H1 (cell line): ENCODE measurements at regions not wholly inside any gene's neighbourhood (a gene's known extent, or its start where the extent isn't known, plus 50 kb on each side); places are given as distances from the start of the nearest gene placed in this dataset.

ENCODE experiments used
- CTCF ChIA-PET: fragments of 300-600 bp; sonication (Branson Sonifier 250); formaldehyde crosslinking; loops from one replicate; lab custom pipeline; 2021; ENCODE audit not compliant: partially characterized antibody; lab: Charles Lee
- POLR2A ChIA-PET: fragments of 300-600 bp; sonication (Branson Sonifier 250); formaldehyde crosslinking; loops from one replicate; lab custom pipeline; 2021; ENCODE audit warnings: inconsistent platforms; ENCODE audit not compliant: partially characterized antibody; lab: Charles Lee
- DNase-seq, 2 experiments: peaks; one replicate each; pipeline versions ENCODE4 v3.0.0 to v3.0.0-alpha.2; 2010 to 2022; ENCODE audit warnings: low spot score in 2 of 2, low read depth in 1 of 2, mixed read lengths in 1 of 2
- FAIRE-seq: peaks from 2 replicates; lab custom pipeline; 2011; peaks lifted over from hg19 to GRCh38; lab: Jason Lieb, UNC
- H2AFZ ChIP-seq: 2 replicates; pipeline ENCODE4 v1.8.1; 2012; ENCODE audit warnings: low read length, inconsistent platforms
- H2AK5ac ChIP-seq: 2 replicates; pipeline ENCODE4 v1.6.1; 2013; ENCODE audit warnings: low read depth, low read length
- H2BK120ac ChIP-seq: replicated peaks from 2 replicates; pipeline ENCODE3; 2013; ENCODE audit warnings: low read depth, low read length, inconsistent platforms
- H2BK12ac ChIP-seq: 2 replicates; pipeline ENCODE4 v1.6.1; 2013; ENCODE audit warnings: low read depth, low read length
- H2BK15ac ChIP-seq: 2 replicates; pipeline ENCODE4 v1.6.1; 2013; ENCODE audit warnings: low read length
- H2BK20ac ChIP-seq: 2 replicates; pipeline ENCODE4 v1.6.1; 2013; ENCODE audit warnings: low read length
- H2BK5ac ChIP-seq: 2 replicates; pipeline ENCODE4 v1.6.1; 2013; ENCODE audit warnings: low read depth, low read length
- H3K14ac ChIP-seq: 2 replicates; pipeline ENCODE4 v1.6.1; 2013; ENCODE audit warnings: inconsistent platforms; ENCODE audit not compliant: insufficient read length
- H3K18ac ChIP-seq: 2 replicates; pipeline ENCODE4 v1.6.1; 2013; ENCODE audit warnings: low read length; ENCODE audit errors: extremely low read depth
- H3K23ac ChIP-seq: 2 replicates; pipeline ENCODE4 v1.6.1; 2013; ENCODE audit warnings: inconsistent platforms; ENCODE audit not compliant: insufficient read length
- H3K23me2 ChIP-seq: 2 replicates; pipeline ENCODE4 v1.6.1; 2013; ENCODE audit warnings: low read depth, low read length
- H3K27ac ChIP-seq: 2 replicates; pipeline ENCODE4 v1.6.1; 2011; ENCODE audit warnings: low read depth, low read length, inconsistent platforms
- H3K27me3 ChIP-seq, 4 experiments: replicated peaks in 1 of 4; 1 replicate in 1 of 4; 2 replicates in 3 of 4; pipeline versions ENCODE4 v1.6.1 to v1.8.1; 2011 to 2013; ENCODE audit warnings: low read length in 3 of 4, mild to moderate bottlenecking in 3 of 4, inconsistent platforms in 2 of 4, mixed read lengths in 2 of 4, moderate library complexity in 1 of 4; ENCODE audit not compliant: control insufficient read depth in 3 of 4, insufficient read depth in 3 of 4; ENCODE audit errors: extremely low read depth in 1 of 4
- H3K36me3 ChIP-seq, 4 experiments: 2 replicates each; pipeline versions ENCODE4 v1.6.1 to v1.8.1; 2011 to 2013; ENCODE audit warnings: mild to moderate bottlenecking in 4 of 4, low read length in 3 of 4, moderate library complexity in 2 of 4, control low read depth in 1 of 4, inconsistent platforms in 1 of 4; ENCODE audit not compliant: insufficient read depth in 4 of 4, control insufficient read depth in 2 of 4
- H3K4ac ChIP-seq: replicated peaks from 2 replicates; pipeline ENCODE3; 2013; ENCODE audit warnings: low read length, low read depth, mixed read lengths, inconsistent platforms; ENCODE audit not compliant: insufficient read length
- H3K4me1 ChIP-seq, 4 experiments: replicated peaks in 1 of 4; 1 replicate in 1 of 4; 2 replicates in 3 of 4; pipeline versions ENCODE4 v1.6.1 to v1.8.1; 2011 to 2013; ENCODE audit warnings: low read length in 3 of 4, inconsistent platforms in 2 of 4, mixed read lengths in 1 of 4; ENCODE audit not compliant: insufficient read depth in 4 of 4, control insufficient read depth in 3 of 4
- H3K4me2 ChIP-seq, 2 experiments: 2 replicates each; pipeline versions ENCODE4 v1.6.1 to v1.8.1; 2011 to 2013; ENCODE audit warnings: low read depth in 2 of 2, low read length in 2 of 2, control low read depth in 1 of 2, inconsistent platforms in 1 of 2, mild to moderate bottlenecking in 1 of 2; ENCODE audit not compliant: insufficient read depth in 1 of 2
- H3K4me3 ChIP-seq, 4 experiments: fragments of 200-600, 300-600 bp in 1 of 4; sonication (generic), shearing (Covaris generic), sonication (Bioruptor Twin) in 1 of 4; 2 replicates each; pipeline versions ENCODE4 v1.5.1 to v1.8.1; 2011 to 2016; ENCODE audit warnings: low read length in 4 of 4, low read depth in 3 of 4, control low read depth in 2 of 4, inconsistent platforms in 2 of 4, mild to moderate bottlenecking in 2 of 4, mixed read lengths in 1 of 4, moderate library complexity in 1 of 4; ENCODE audit not compliant: insufficient read depth in 2 of 4; ENCODE audit errors: extremely low read depth in 1 of 4
- H3K56ac ChIP-seq: replicated peaks from 2 replicates; pipeline ENCODE3; 2013; ENCODE audit warnings: low read depth, mild to moderate bottlenecking, mixed read lengths, low read length, inconsistent platforms; ENCODE audit not compliant: insufficient read length
- H3K79me1 ChIP-seq: 2 replicates; pipeline ENCODE4 v1.6.1; 2013; ENCODE audit warnings: low read depth, low read length, control low read depth
- H3K79me2 ChIP-seq, 2 experiments: 2 replicates each; pipeline versions ENCODE4 v1.6.1 to v1.8.1; 2012 to 2013; ENCODE audit warnings: low read length in 2 of 2, mild to moderate bottlenecking in 2 of 2, inconsistent platforms in 1 of 2; ENCODE audit not compliant: insufficient read depth in 2 of 2, control insufficient read depth in 1 of 2
- H3K9ac ChIP-seq, 4 experiments: replicated peaks in 1 of 4; 1 replicate in 1 of 4; 2 replicates in 3 of 4; pipeline versions ENCODE4 v1.6.1 to v1.8.1; 2011 to 2013; ENCODE audit warnings: low read depth in 3 of 4, low read length in 3 of 4, control low read depth in 2 of 4, mild to moderate bottlenecking in 2 of 4, moderate library complexity in 2 of 4, inconsistent platforms in 1 of 4; ENCODE audit errors: extremely low read depth in 1 of 4
- H3K9me3 ChIP-seq, 2 experiments: 2 replicates each; pipeline versions ENCODE4 v1.6.1 to v1.8.1; 2012 to 2013; ENCODE audit warnings: mild to moderate bottlenecking in 2 of 2, moderate library complexity in 2 of 2, control low read depth in 1 of 2, inconsistent platforms in 1 of 2, low read depth in 1 of 2, low read length in 1 of 2, mixed read lengths in 1 of 2; ENCODE audit not compliant: insufficient read depth in 2 of 2
- H4K20me1 ChIP-seq, 2 experiments: replicated peaks in 1 of 2; 2 replicates each; pipeline versions ENCODE3 to v1.8.1; 2011 to 2013; ENCODE audit warnings: inconsistent platforms in 2 of 2, low read length in 2 of 2, mild to moderate bottlenecking in 1 of 2; ENCODE audit not compliant: insufficient read depth in 2 of 2, control insufficient read depth in 1 of 2
- H4K5ac ChIP-seq: 2 replicates; pipeline ENCODE4 v1.6.1; 2013; ENCODE audit warnings: low read length, low read depth, mixed read lengths, inconsistent platforms; ENCODE audit not compliant: insufficient read length
- H4K8ac ChIP-seq: 2 replicates; pipeline ENCODE4 v1.8.0; 2013; ENCODE audit warnings: mild to moderate bottlenecking, moderate library complexity, low read length, inconsistent platforms; ENCODE audit not compliant: insufficient read depth; ENCODE audit errors: extremely low read depth
- H4K91ac ChIP-seq: replicated peaks from 2 replicates; pipeline ENCODE3; 2013; ENCODE audit warnings: low read length, mixed read lengths, inconsistent platforms; ENCODE audit not compliant: insufficient read length
- BACH1 ChIP-seq: IDR thresholded peaks from 2 replicates; pipeline ENCODE4 v1.6.1; 2012; ENCODE audit warnings: low read length, improper control_type of control experiment
- BRCA1 ChIP-seq: IDR thresholded peaks from 2 replicates; pipeline ENCODE4 v1.6.1; 2012; ENCODE audit warnings: low read depth, low read length, improper control_type of control experiment
- CHD1 ChIP-seq: IDR thresholded peaks from 2 replicates; pipeline ENCODE4 v1.6.1; 2012; ENCODE audit warnings: low read depth, low read length, improper control_type of control experiment
- FOSL1 ChIP-seq: IDR thresholded peaks from 2 replicates; pipeline ENCODE4 v1.6.1; 2011; ENCODE audit warnings: mild to moderate bottlenecking, low read depth, low read length, moderate library complexity; ENCODE audit not compliant: insufficient read depth
- HDAC2 ChIP-seq, 2 experiments: fragments of 300-600 bp in 1 of 2; sonication (generic) in 1 of 2; IDR thresholded peaks; 2 replicates each; pipeline ENCODE4 v1.6.1; 2011 to 2012; ENCODE audit warnings: low read depth in 2 of 2, low read length in 2 of 2, mild to moderate bottlenecking in 2 of 2, moderate library complexity in 2 of 2, borderline replicate concordance in 1 of 2, inconsistent platforms in 1 of 2
- MAFK ChIP-seq: IDR thresholded peaks from 2 replicates; pipeline ENCODE4 v1.6.1; 2012; ENCODE audit warnings: low read depth, mild to moderate bottlenecking, improper control_type of control experiment, low read length
- PHF8 ChIP-seq: fragments of 200-600 bp; sonication (generic); conservative IDR thresholded peaks from 2 replicates; pipeline ENCODE4 v1.7.1; 2012; ENCODE audit warnings: low read depth, mild to moderate bottlenecking, inconsistent platforms, low read length, moderate library complexity
- POLR2A ChIP-seq, 2 experiments: IDR thresholded peaks; 1 replicate in 1 of 2; 2 replicates in 1 of 2; pipeline ENCODE4 v1.6.1; 2011; ENCODE audit warnings: low read depth in 2 of 2, low read length in 2 of 2, mild to moderate bottlenecking in 2 of 2; ENCODE audit errors: control extremely low read depth in 1 of 2
- POU5F1 ChIP-seq: IDR thresholded peaks from 2 replicates; pipeline ENCODE4 v1.6.1; 2011; ENCODE audit warnings: low read depth, mild to moderate bottlenecking, low read length, moderate library complexity
- RBBP5 ChIP-seq: IDR thresholded peaks from 2 replicates; pipeline ENCODE4 v1.7.1; 2012; ENCODE audit warnings: low read depth, mild to moderate bottlenecking, inconsistent platforms, low read length, moderate library complexity, borderline replicate concordance
- RNF2 ChIP-seq: fragments of 200-900, 300-1000 bp; sonication (generic); IDR thresholded peaks from 2 replicates; pipeline ENCODE4 v1.7.1; 2016; ENCODE audit warnings: borderline replicate concordance, low read depth, mild to moderate bottlenecking, antibody characterized with exemption, low read length; ENCODE audit not compliant: poor library complexity, severe bottlenecking; ENCODE audit errors: missing control alignments
- SP1 ChIP-seq: IDR thresholded peaks from 2 replicates; pipeline ENCODE4 v1.6.1; 2011; ENCODE audit warnings: low read depth, low read length
- ZNF274 ChIP-seq: IDR thresholded peaks from 2 replicates; pipeline ENCODE4 v1.7.0; 2012; ENCODE audit warnings: low read length, borderline replicate concordance; ENCODE audit errors: extremely low read depth
- WGBS, 2 experiments: shearing (Covaris generic) in 1 of 2; methylation state at CpG; one replicate each; pipeline versions ENCODE4 v1.1.6 to v1.1.7; 2013 to 2015; ENCODE audit warnings: low lambda C conversion rate in 2 of 2, mixed read lengths in 2 of 2, inconsistent platforms in 1 of 2, low coverage in 1 of 2, missing lambda C conversion rate in 1 of 2; ENCODE audit not compliant: insufficient replicate concordance in 2 of 2, insufficient coverage in 1 of 2, insufficient read length in 1 of 2; ENCODE audit errors: extremely low coverage in 1 of 2, missing lambda C conversion rate in 1 of 2; 5-methylcytosine and 5-hydroxymethylcytosine counted together

- 91% methylated on average over 11 of the region's 11 CpGs; no CpG with 5 or more reads in 1 of the 2 experiments for WGBS, 2 experiments
- no peak for TF ChIP-seq HDAC2 (IDR thresholded peaks at IDR 0.05; ENCODE audit: borderline replicate concordance in 1 of 2, low read depth in 2 of 2, low read length in 2 of 2)
- no peak for TF ChIP-seq POLR2A (IDR thresholded peaks at IDR 0.05; ENCODE audit: control extremely low read depth in 1 of 2, low read depth in 2 of 2, low read length in 2 of 2)
- no peak for TF ChIP-seq ZNF274
- no peak for TF ChIP-seq BACH1
- no peak for TF ChIP-seq RNF2
- no peak for TF ChIP-seq BRCA1
- TF ChIP-seq RBBP5 = no peak
- TF ChIP-seq FOSL1 = no peak
- no peak for TF ChIP-seq POU5F1
- no peak for TF ChIP-seq SP1
- no peak for TF ChIP-seq PHF8
- TF ChIP-seq MAFK = no peak
- TF ChIP-seq CHD1 = no peak
Measured at GRCh38 chr6:9801249-9801754, 613.6 kb downstream of the TFAP2A start.

More at GRCh38 chr6:9801249-9801754, 613.6 kb downstream of the TFAP2A start:
- Histone ChIP-seq H3K27ac (no peak overlapping the region), H4K91ac (no peak overlapping the region), H3K27me3 (no peaks in the 10 kb centered on the region), H3K36me3 (no peaks in the 10 kb centered on the region; a peak in 1 of 8 replicates), H3K23ac (no peak overlapping the region), H2BK20ac (no peak overlapping the region), H3K14ac (no peak overlapping the region), H2AFZ (no peak overlapping the region), H3K18ac (no peak overlapping the region), H3K4me3 (no peak overlapping the region), H3K4me2 (no peak overlapping the region), H4K8ac (no peak overlapping the region), H4K5ac (no peak overlapping the region), H4K20me1 (no peaks in the 10 kb centered on the region), H2BK15ac (no peak overlapping the region), H2BK12ac (no peak overlapping the region), H3K4me1 (no peaks in the 10 kb centered on the region; a peak in 1 of 7 replicates), H3K23me2 (no peaks in the 10 kb centered on the region), H3K79me2 (no peaks in the 10 kb centered on the region), H3K9me3 (no peaks in the 10 kb centered on the region), H3K56ac (no peak overlapping the region), H3K79me1 (no peaks in the 10 kb centered on the region), H3K9ac (no peak overlapping the region), H2BK5ac (no peak overlapping the region), H3K4ac (no peak overlapping the region), H2AK5ac (no peak overlapping the region), H2BK120ac (no peak overlapping the region)
- no peak for FAIRE-seq
- ChIA-PET POLR2A (no interaction called here), CTCF (no interaction called here)
- DNase-seq = no peak
